Astrocyte of the hippocampus (primary cell): ENCODE measurements at regions not wholly inside any gene's neighbourhood (a gene's known extent, or its start where the extent isn't known, plus 50 kb on each side); places are given as distances from the start of the nearest gene placed in this dataset.
"Not testable (repeated sequence)": the region's sequence is repeated elsewhere in the genome, so short reads cannot be mapped to it uniquely, and the experiment has no call there.

ENCODE experiments used
- DNase-seq: peaks from one replicate; pipeline ENCODE4 v3.0.0; 2011; ENCODE audit warnings: low read depth, low spot score

DNA sequence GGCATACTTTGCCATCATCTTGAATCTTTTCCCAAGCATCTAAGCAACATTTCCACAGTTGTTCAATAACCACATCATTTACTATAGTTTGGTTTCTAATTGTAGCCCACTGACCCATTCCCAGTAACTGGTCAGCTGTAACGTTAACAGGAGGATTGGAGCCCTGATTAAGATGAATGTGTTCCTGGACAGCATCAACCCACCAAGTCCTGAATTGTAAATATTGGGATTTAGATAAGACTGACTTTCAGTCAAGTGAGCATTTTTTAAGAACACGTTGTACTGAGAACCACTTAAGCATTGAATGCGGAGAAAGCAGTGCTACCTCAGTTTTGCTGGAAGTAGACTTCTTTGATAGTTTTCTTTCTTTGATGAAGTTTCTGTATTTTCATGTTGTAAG, 53.3 kb upstream of the ARL4D start:
- not testable (repeated sequence) for DNase-seq

DNA sequence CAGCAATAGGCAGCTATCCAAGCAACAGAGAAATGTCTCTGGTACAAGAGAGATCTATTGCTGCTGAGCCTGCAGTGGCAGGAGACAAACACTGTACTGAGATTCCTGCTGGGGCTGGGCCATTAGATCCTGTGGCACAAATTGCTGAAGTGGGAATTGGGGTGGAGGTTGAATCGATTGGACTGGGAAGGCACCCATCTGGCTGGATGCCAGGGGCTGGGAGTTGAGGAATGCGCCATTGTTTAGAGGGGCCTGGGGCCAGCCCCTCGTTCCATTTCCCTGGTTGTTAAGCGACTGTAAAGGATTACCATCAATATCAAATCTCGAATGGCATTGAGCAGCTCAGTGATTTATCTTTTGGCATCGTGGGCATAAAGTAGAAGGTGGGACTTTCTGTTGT, 54.1 kb upstream of the ARL4D start:
- no peak for DNase-seq

DNA sequence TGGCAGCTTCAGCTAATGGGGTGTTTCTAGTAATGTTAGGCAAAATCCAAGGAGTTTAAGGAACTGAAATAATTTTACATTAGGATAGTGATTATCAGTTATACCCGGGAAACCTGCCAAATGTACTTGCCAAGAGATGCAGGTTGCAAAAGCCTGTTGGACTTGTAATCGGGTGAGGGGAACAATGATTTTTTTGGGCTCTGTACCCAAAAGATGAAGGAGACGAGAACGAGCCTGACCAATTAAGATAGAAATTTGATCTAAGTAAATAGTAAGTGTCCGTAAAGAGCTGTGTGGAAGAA, 56.3 kb upstream of the ARL4D start:
- no peak for DNase-seq

DNA sequence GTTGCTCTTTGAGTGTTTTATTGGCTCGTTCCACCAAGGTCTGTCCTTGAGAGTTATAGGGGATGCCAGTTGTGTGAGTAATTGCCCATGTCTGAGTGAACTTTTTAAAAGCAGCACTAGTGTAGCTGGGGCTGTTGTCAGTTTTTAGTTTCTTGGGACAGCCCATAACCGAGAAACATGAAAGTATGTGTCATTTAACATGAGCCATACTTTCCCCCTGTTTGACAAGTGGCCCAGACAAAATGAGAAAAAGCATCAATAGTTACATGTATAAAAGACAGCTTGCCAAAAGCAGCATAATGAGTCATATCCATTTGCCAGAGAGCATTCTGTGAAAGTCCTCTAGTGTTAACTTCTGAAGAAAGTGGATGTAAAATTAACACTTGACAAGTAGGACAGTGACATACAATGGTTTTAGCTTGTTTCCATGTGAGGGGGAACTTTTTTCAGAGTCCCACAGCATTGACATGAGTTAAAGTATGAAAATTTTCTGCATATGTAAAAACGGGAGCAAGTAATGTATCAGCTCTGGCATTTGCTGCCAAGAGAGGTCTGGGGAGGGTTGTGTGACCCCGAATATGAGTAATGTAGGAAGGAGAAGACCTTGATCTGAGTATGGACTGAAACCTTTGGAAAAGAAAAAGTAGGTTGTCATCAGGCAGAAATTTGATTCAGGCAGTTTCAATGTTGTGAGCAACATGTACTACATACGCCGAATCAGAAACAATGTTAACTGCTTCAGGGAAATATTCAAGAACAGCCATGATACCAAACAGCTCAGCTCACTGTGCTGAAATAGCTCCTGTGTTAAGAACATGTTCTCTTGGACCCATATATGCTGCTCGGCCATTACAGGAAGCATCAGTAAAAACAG, 56.8 kb upstream of the ARL4D start:
- peak; percentile 75 for DNase-seq

DNA sequence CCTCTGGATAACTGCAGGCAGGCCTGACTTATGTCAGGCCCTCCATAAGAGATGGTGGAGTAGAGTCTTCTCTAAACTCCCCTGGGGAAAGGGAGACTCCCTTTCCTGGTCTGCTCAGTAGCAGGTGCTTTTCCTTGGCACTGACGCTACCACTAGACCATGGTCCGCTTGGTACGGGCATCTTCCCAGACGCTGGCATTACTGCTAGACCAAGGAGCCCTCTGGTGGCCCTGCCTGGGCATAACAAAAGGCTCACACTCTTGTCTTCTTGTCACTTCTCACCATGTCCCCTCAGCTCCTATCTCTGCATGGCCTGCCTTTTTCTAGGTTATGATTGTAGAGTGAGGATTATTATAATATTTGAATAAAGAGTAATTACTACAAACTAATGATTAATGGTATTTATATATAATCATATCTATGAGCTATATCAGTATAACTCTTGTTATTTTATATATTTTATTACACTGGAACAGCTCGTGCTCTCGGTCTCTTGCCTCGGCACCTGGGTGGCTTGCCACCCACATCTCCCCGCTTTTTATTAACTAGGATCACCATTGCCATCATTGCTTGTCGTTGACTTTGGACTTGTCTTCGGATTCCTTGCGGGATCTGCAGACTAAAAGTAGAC, 59.8 kb upstream of the ARL4D start:
- peak; percentile 73 for DNase-seq

DNA sequence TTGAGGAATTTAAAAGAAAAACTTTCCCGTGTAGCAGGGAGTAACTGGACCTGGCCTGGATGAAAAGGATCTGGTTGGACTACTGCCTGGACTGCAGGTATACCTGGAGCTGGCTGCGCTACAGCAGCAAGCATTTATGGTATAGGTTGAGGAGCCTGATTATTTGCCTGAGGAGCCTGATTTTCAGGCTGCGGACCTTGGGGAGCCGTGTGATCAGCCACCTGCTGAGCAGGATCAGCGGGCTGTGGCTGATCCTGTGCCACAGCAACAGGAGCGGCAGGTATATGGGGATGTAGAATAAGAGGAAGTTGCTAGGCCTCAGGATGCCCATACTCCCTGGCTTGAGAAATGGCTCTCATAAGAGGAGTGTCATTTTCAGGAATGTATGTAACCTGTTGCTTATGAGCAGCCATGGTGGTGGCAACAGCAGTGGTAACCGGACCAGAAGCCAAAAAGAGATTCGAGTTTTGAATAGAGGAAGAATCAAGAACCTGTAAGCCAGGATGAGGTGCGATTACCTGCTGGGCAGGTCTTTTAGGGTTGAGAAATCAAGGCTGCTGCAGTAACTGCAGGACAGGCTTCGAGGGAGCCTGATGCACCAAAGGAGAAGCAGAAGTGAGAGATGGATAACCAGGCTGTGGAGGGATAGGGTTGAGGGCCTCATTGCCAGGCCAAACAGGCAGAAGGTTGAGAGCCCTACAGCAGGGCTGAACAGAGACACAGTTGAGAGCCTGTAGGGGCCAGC, 60.9 kb upstream of the ARL4D start:
- DNase-seq, result no peak

DNA sequence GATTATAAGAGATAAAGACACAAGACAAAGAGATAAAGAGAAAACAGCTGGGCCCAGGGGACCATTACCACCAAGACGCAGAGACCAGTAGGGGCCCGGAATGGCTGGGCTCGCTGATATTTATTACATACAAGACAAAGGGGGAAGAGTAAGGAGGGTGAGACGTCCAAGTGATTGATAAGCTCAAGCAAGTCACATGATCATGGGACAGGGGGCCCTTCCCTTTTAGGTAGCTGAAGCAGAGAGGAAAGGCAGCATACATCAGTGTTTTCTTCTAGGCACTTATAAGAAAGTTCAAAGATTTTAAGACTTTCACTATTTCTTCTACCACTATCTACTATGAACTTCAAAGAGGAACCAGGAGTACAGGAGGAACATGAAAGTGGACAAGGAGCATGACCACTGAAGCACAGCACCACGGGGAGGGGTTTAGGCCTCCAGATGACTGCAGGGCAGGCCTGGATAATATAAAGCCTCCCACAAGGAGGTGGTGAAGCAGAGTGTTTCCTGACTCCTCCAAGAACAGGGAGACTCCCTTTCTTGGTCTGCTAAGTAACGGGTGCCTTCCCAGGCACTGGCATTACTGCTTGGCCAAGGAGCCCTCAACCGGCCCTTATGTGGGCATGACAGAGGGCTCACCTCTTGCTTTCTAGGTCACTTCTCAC, 63.9 kb upstream of the ARL4D start:
- no peak for DNase-seq

DNA sequence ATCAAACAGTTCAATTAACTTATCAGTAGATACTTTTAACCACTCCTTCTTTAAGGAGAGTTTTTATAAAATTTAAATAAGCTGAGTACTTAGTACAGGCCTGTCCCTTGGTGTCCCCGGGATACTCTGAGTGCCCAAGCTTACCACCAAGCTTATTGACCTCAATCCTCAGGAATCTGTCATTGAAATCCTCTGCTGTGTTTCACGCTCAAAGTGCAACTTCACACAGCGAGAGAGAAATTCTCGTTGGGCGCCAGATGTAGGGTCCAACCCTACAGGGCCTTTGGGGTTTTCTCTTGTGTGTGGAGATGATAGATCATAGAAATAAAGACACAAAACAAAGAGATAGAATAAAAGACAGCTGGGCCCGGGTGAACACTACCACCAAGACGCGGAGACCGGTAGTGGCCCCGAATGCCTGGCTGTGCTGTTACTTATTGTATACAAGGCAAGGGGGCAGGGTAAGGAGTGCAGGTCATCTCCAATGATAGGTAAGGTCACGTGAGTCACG, 65.3 kb upstream of the ARL4D start:
- no peak for DNase-seq

DNA sequence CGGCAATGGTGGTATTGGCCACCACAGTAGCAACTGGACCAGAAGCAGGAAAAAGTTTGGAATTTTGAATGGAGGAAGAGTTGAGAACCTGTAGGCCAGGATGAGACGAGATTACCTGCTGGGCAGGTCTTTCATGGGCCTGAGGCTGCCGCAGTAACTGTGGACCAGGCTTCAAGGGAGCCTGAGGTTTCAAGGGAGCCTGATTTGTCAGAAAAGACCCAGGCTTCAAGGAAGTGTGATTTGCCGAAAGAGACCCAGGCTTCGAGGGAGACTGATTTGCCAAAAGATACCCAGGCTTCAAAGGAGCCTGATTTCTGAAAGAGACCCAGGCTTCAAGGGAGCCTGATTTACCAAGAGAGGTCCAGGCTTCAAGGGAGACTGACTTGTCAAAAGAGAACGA, 66.6 kb upstream of the ARL4D start:
- DNase-seq, result no peak

DNA sequence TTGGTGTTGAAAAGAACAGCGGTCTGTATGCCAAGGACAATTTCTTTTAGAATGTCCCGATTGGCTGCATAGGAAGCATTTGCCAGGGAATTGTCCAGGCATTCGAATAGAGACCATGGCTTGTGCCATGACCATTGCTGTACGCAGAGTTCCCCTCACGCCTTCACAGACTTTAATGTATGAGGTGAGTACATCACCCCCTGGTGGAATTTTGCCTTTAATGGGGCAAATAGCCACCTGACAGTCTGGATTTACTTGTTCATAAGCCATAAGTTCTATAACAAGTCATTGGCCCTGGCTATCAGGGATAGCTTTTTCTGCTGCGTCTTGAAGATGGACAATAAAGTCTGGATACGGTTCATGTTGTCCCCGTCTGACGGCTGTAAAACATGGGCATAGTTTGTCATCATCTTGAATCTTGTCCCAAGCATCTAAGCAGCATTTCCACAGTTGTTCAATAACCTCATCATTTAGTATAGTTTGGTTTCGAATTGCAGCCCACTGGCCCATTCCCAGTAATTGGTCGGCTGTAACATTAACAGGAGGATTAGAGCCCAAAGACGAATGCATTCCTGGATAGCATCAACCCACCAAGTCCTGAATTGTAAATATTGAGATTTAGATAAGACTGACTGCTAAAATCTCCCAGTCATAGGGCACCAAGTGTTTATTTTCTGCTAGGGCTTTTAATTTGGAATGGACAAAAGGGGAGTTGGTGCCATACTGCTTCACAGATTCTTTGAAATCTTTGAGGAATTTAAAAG, 67.7 kb upstream of the ARL4D start:
- no peak for DNase-seq

DNA sequence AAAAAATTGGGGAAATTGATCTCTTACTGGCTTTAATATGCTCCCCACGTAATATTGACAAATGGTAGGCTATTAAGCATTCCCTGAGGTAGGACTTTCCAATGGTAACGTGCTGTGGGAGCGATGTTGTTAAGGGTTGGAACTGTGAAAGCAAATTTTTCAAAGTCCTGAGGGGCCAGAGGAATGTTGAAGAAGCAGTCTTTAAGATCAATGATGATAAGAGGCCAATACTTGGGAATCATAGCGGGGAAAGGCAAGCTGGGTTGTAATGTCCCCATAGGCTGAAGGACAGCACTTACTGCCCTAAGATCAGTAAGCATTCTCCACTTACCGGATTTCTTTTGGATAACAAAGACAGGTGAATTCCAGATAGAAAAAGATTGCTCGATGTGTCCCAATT, 69.6 kb upstream of the ARL4D start:
- no peak for DNase-seq

DNA sequence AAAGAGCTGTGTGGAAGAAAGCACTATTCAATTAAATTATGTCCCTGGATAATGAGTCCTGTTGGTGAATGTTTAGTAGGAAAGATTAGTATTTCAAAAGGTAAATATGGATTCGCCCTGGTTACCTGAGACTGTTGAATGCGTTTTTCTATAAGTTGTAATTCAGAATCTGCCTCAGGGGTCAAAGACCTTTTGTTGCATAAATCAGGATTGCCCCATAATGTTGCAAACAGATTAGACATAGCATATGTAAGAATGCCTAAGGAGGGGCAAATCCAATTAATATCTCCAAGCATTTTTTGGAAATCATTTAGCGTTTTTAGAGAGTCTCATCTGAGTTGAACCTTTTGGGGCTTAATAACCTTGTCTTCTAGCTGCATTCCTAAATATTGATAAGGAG, 70.1 kb upstream of the ARL4D start:
- DNase-seq, result no peak

DNA sequence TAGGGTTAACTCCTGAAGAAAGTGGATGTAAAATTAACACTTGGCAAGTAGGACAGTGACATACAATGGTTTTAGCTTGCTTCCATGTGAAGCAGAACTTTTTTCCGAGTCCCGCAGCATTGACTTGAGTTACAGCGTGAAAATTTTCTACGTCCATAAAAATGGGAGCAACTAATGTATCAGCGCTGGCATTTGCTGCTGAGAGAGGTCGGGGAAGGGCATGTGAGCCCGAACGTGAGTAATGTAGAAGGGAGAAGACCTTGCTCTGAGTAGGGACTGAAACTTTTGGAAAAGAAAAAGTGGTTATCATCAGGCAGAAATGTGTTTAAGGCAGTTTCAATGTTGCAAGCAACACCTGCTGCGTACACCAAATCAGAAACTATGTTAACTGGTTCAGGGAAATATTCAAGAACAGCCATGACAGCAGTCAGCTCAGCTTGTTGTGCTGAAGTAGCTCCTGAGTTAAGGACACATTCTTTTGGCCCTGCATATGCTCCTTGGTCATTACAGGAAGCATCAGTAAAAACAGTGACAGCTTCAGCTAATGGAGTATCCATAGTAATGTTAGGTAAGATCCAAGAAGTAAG, 70.9 kb upstream of the ARL4D start:
- DNase-seq, result no peak

DNA sequence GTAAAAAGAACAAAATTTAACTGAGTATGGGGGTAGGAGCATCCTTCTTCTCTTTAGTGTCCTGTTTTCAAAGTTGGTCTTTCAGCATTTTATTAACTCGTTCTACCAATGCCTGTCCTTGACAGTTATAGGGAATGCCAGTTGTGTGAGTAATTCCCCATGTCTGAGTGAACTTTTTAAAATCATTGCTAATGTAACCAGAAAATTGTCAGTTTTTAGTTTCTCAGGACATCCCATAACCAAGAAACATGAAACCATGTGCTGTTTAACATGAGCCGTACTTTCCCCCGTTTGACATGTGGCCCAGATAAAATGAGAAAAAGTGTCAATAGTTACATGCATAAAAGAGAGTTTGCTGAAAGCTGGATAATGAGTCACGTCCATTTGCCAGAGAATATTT, 71.4 kb upstream of the ARL4D start:
- DNase-seq, result peak; percentile 16

DNA sequence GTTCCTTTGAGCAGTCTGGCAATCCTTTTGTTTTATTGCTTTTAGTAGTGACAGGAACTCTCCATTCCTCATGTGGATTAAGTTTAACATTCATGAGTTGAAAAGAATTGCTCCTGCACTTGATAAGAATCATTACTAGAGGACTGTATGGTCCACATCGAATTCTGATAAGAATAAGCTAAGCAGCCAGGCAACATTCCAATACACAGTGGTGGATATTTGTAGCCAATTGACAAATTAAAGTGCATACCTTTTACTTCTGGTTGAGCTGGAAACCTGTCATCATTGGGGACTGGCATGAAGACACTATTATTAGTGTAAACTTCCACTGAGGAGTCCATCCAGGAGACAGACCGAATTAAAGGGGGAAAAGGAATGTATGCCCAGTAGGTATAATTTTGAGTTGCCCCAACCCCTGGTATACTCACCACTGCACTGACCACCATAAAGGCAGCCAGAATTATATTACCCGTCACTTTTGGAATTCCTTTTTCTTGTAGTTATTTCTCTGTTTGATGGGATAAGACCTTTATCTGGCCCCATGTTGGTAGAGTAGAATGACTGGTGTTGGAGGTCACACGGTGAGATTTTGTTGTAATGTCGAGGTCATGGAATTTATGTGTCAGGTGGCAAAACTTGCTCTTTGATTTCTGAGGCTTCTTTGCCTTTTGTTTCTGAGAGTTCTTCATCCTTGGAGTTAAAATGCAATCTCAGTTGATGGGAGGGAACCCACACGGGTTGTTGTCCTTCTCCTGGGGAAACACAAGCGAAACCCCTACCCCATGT, 72.1 kb upstream of the ARL4D start:
- no peak for DNase-seq

DNA sequence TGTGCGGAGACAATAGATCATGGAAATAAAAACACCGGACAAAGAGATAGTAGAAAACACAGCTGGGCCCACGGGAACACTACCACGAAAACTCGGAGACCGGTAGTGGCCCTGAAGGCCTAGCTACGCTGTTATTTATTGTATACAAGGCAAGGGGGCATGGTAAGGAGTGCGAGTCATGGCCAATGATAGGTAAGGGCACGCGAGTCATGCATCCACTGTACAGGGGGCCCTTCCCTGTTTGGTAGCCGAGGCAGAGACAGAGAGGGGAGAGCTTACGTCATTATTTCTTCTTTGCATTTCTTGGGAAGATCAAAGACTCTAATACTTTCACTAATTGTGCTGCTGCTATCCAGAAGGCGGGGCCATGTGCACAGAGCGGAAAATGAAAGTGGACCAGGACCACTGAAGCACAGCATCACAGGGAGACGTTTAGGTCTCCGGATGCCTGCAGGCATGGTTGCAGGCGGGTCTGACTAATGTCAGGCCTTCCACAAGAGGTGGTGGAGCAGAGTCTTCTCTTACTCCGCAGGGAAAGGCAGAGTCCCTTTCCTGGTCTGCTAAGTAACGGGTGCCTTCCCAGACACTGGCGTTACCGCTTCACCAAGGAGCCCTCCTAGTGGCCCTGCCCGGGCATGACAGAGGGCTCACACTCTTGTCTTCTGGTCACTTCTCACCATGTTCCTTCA, 74.4 kb upstream of the ARL4D start:
- DNase-seq, result peak; percentile 29

DNA sequence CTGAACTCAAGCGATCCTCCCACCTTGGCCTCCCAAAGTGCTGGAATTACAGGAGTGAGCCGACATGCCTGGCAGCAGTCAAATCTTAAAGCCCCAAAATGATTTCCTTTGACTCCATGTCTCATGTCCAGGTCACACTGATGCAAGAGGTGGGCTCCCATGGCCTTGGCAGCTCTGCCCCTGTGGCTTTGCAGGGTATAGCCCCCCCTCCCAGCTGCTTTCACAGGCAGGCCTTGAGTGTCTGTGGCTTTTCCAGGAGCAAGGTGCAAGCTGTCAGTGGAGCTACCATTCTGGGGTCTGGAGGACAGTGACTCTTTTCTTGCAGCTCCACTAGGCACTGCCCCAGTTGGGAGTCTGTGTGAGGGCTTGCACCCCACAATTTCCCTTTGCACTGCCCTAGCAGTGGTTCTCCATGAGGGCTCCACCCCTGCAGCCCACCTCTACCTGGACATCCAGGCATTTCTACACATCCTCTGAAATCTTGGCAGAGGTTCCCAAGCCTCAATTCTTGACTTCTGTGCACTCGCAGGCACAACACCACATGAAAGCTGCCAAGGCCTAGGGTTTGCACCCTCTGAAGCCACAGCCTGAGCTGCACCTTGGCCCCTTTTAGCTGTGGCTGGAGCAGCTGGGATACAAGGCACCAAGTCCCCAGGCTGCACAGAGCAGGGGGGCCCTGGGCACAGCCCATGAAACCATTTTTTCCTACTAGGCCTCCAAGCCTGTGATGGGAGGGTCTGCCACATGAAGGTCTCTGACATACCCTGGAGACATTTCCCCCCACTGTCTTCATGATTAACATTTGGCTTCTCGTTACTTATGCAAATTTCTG, 79.3 kb upstream of the ARL4D start:
- DNase-seq, result no peak

DNA sequence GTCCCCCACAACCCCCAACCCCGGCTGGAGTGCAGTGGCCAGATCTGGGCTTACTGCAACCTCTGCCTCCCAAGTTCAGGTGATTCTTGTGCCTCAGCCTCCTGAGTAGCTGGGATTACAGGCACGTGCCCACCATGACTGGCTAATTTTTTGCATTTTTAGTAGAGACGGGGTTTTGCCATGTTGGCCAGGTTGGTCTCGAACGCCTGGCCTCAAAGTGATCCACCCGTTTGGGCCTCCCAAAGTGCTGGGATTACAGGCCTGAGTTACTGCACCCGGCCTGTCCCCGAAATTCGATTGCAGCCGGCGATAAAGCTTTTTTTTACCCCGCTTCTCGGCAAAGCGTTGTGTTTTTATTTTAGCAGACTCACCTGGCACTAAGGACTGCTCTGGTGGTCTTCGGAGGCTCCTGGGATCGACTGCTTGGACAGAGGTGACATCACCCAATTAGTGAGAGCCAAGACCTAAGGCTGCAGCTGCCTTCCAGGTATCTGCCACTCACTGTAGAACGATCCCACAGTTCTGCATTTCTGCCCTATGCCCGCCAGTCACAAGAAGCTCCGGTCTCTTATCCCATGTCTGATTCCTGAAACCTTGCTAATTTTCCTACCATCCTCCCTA, 82.2 kb upstream of the ARL4D start:
- DNase-seq, result no peak
